ENCODE measurements at regions not wholly inside any gene's neighbourhood (a gene's known extent, or its start where the extent isn't known, plus 50 kb on each side); places are given as distances from the start of the nearest gene placed in this dataset.

- Histone ChIP-seq H3K27ac (ENCODE audit: low read length) (no peak overlapping the region), H3K4me3 (ENCODE audit: low read length) (no peak overlapping the region), H2AFZ (ENCODE audit: low read length) (no peak overlapping the region), H3K9ac (ENCODE audit: low read length) (no peak overlapping the region), H3K4me2 (ENCODE audit: low read depth, low read length, poor library complexity, severe bottlenecking) (no peak overlapping the region), H4K20me1 (ENCODE audit: insufficient read depth, low read depth, low read length) (no peaks in the 10 kb centered on the region), H3K79me2 (ENCODE audit: low read length) (no peaks in the 10 kb centered on the region), H3K9me3 (ENCODE audit: low read length) (no peaks in the 10 kb centered on the region), H3K27me3 (ENCODE audit: low read length) (no peaks in the 10 kb centered on the region), H3K4me1 (ENCODE audit: low read length) (peaks cover 3% of the 10 kb centered on the region), H3K9me2 (replicated peaks; ENCODE audit: insufficient read depth, low read length) (no peaks in the 10 kb centered on the region), H3K36me3 (ENCODE audit: insufficient read depth, low read length) (no peaks in the 10 kb centered on the region)
- DNase-seq = no peak
These were observed 232.8 kb upstream of the UMPS start for GRCh38 chr3:124497487-124497886.

- Histone ChIP-seq H3K9me2 (replicated peaks; ENCODE audit: insufficient read depth, low read length) (no peaks in the 10 kb centered on the region), H4K20me1 (ENCODE audit: insufficient read depth, low read depth, low read length) (no peaks in the 10 kb centered on the region), H3K27me3 (ENCODE audit: low read length) (no peaks in the 10 kb centered on the region), H3K79me2 (ENCODE audit: low read length) (no peaks in the 10 kb centered on the region), H3K4me1 (ENCODE audit: low read length) (no peaks in the 10 kb centered on the region), H3K4me2 (ENCODE audit: low read depth, low read length, poor library complexity, severe bottlenecking) (no peak overlapping the region), H3K27ac (ENCODE audit: low read length) (no peak overlapping the region), H3K4me3 (ENCODE audit: low read length) (no peak overlapping the region), H3K36me3 (ENCODE audit: insufficient read depth, low read length) (no peaks in the 10 kb centered on the region), H2AFZ (ENCODE audit: low read length) (no peak overlapping the region), H3K9ac (ENCODE audit: low read length) (no peak overlapping the region), H3K9me3 (ENCODE audit: low read length) (no peaks in the 10 kb centered on the region)
- no peak for DNase-seq
These were observed 231.4 kb upstream of the UMPS start for GRCh38 chr3:124498891-124499290.

GRCh38 chr3:124504332-124505059 lies 225.8 kb upstream of the UMPS start:
- H3K9me2 ChIP-seq (replicated peaks; ENCODE audit: insufficient read depth, low read length) = no peaks in the 10 kb centered on the region
- H3K9me3 ChIP-seq (ENCODE audit: low read length) = no peaks in the 10 kb centered on the region
- H3K9ac ChIP-seq (ENCODE audit: low read length) = no peak overlapping the region
- no peaks in the 10 kb centered on the region for H4K20me1 ChIP-seq (ENCODE audit: insufficient read depth, low read depth, low read length)
- no peaks in the 10 kb centered on the region for H3K79me2 ChIP-seq (ENCODE audit: low read length)
- H2AFZ ChIP-seq (ENCODE audit: low read length) = no peak overlapping the region
- H3K4me2 ChIP-seq (ENCODE audit: low read depth, low read length, poor library complexity, severe bottlenecking) = no peak overlapping the region
- no peak overlapping the region for H3K27ac ChIP-seq (ENCODE audit: low read length)
- no peaks in the 10 kb centered on the region for H3K36me3 ChIP-seq (ENCODE audit: insufficient read depth, low read length)
- DNase-seq = no peak
- H3K4me1 ChIP-seq (ENCODE audit: low read length) = no peaks in the 10 kb centered on the region
- H3K4me3 ChIP-seq (ENCODE audit: low read length) = no peak overlapping the region
- no peaks in the 10 kb centered on the region for H3K27me3 ChIP-seq (ENCODE audit: low read length)

GRCh38 chr3:124509884-124510283 lies 220.4 kb upstream of the UMPS start:
- Histone ChIP-seq H3K36me3 (ENCODE audit: insufficient read depth, low read length) (no peaks in the 10 kb centered on the region), H3K4me1 (ENCODE audit: low read length) (no peaks in the 10 kb centered on the region), H3K9ac (ENCODE audit: low read length) (no peak overlapping the region), H2AFZ (ENCODE audit: low read length) (no peak overlapping the region), H3K4me3 (ENCODE audit: low read length) (no peak overlapping the region), H3K79me2 (ENCODE audit: low read length) (no peaks in the 10 kb centered on the region), H3K27ac (ENCODE audit: low read length) (no peak overlapping the region), H3K9me2 (replicated peaks; ENCODE audit: insufficient read depth, low read length) (no peaks in the 10 kb centered on the region), H4K20me1 (ENCODE audit: insufficient read depth, low read depth, low read length) (no peaks in the 10 kb centered on the region), H3K4me2 (ENCODE audit: low read depth, low read length, poor library complexity, severe bottlenecking) (no peak overlapping the region), H3K27me3 (ENCODE audit: low read length) (no peaks in the 10 kb centered on the region), H3K9me3 (ENCODE audit: low read length) (no peaks in the 10 kb centered on the region)
- DNase-seq = no peak

- H3K4me3 ChIP-seq (ENCODE audit: low read length) = no peak overlapping the region
- no peaks in the 10 kb centered on the region for H3K27me3 ChIP-seq (ENCODE audit: low read length)
- no peaks in the 10 kb centered on the region for H3K36me3 ChIP-seq (ENCODE audit: insufficient read depth, low read length)
- no peaks in the 10 kb centered on the region for H3K9me3 ChIP-seq (ENCODE audit: low read length)
- H3K4me2 ChIP-seq (ENCODE audit: low read depth, low read length, poor library complexity, severe bottlenecking) = no peak overlapping the region
- H3K27ac ChIP-seq (ENCODE audit: low read length) = no peak overlapping the region
- no peak for DNase-seq
- H3K4me1 ChIP-seq (ENCODE audit: low read length) = no peaks in the 10 kb centered on the region
- no peak overlapping the region for H3K9ac ChIP-seq (ENCODE audit: low read length)
- H4K20me1 ChIP-seq (ENCODE audit: insufficient read depth, low read depth, low read length) = no peaks in the 10 kb centered on the region
- H2AFZ ChIP-seq (ENCODE audit: low read length) = no peak overlapping the region
- no peaks in the 10 kb centered on the region for H3K9me2 ChIP-seq (replicated peaks; ENCODE audit: insufficient read depth, low read length)
- no peaks in the 10 kb centered on the region for H3K79me2 ChIP-seq (ENCODE audit: low read length)
These were observed 220.0 kb upstream of the UMPS start for GRCh38 chr3:124510290-124510689.

GRCh38 chr3:124512881-124513609 lies 217.2 kb upstream of the UMPS start:
- H3K27me3 ChIP-seq (ENCODE audit: low read length) = no peaks in the 10 kb centered on the region
- no peak overlapping the region for H3K9ac ChIP-seq (ENCODE audit: low read length)
- DNase-seq = no peak
- H4K20me1 ChIP-seq (ENCODE audit: insufficient read depth, low read depth, low read length) = no peaks in the 10 kb centered on the region
- no peaks in the 10 kb centered on the region for H3K9me3 ChIP-seq (ENCODE audit: low read length)
- H3K36me3 ChIP-seq (ENCODE audit: insufficient read depth, low read length) = no peaks in the 10 kb centered on the region
- H3K9me2 ChIP-seq (replicated peaks; ENCODE audit: insufficient read depth, low read length) = no peaks in the 10 kb centered on the region
- no peak overlapping the region for H2AFZ ChIP-seq (ENCODE audit: low read length)
- H3K4me2 ChIP-seq (ENCODE audit: low read depth, low read length, poor library complexity, severe bottlenecking) = no peak overlapping the region
- no peaks in the 10 kb centered on the region for H3K79me2 ChIP-seq (ENCODE audit: low read length)
- H3K4me1 ChIP-seq (ENCODE audit: low read length) = no peaks in the 10 kb centered on the region
- no peak overlapping the region for H3K4me3 ChIP-seq (ENCODE audit: low read length)
- H3K27ac ChIP-seq (ENCODE audit: low read length) = no peak overlapping the region

GRCh38 chr3:124513610-124513997 lies 216.6 kb upstream of the UMPS start:
- Histone ChIP-seq H3K27ac (ENCODE audit: low read length) (no peak overlapping the region), H2AFZ (ENCODE audit: low read length) (no peak overlapping the region)

GRCh38 chr3:124514683-124515082 lies 215.6 kb upstream of the UMPS start:
- Histone ChIP-seq H3K4me2 (ENCODE audit: low read depth, low read length, poor library complexity, severe bottlenecking) (no peak overlapping the region), H2AFZ (ENCODE audit: low read length) (no peak overlapping the region)

More at GRCh38 chr3:124513610-124513997, 216.6 kb upstream of the UMPS start:
- Histone ChIP-seq H3K4me1 (ENCODE audit: low read length) (no peaks in the 10 kb centered on the region), H3K36me3 (ENCODE audit: insufficient read depth, low read length) (no peaks in the 10 kb centered on the region), H3K4me3 (ENCODE audit: low read length) (no peak overlapping the region), H3K4me2 (ENCODE audit: low read depth, low read length, poor library complexity, severe bottlenecking) (no peak overlapping the region), H3K27me3 (ENCODE audit: low read length) (no peaks in the 10 kb centered on the region), H3K79me2 (ENCODE audit: low read length) (no peaks in the 10 kb centered on the region), H3K9me3 (ENCODE audit: low read length) (no peaks in the 10 kb centered on the region), H3K9ac (ENCODE audit: low read length) (no peak overlapping the region), H4K20me1 (ENCODE audit: insufficient read depth, low read depth, low read length) (no peaks in the 10 kb centered on the region), H3K9me2 (replicated peaks; ENCODE audit: insufficient read depth, low read length) (no peaks in the 10 kb centered on the region)
- no peak for DNase-seq

More at GRCh38 chr3:124514683-124515082, 215.6 kb upstream of the UMPS start:
- no peak overlapping the region for H3K27ac ChIP-seq (ENCODE audit: low read length)
- H3K27me3 ChIP-seq (ENCODE audit: low read length) = no peaks in the 10 kb centered on the region
- no peaks in the 10 kb centered on the region for H3K4me1 ChIP-seq (ENCODE audit: low read length)
- no peak for DNase-seq
- no peaks in the 10 kb centered on the region for H3K9me3 ChIP-seq (ENCODE audit: low read length)
- H3K9me2 ChIP-seq (replicated peaks; ENCODE audit: insufficient read depth, low read length) = no peaks in the 10 kb centered on the region
- no peaks in the 10 kb centered on the region for H4K20me1 ChIP-seq (ENCODE audit: insufficient read depth, low read depth, low read length)
- H3K9ac ChIP-seq (ENCODE audit: low read length) = no peak overlapping the region
- H3K79me2 ChIP-seq (ENCODE audit: low read length) = no peaks in the 10 kb centered on the region
- no peak overlapping the region for H3K4me3 ChIP-seq (ENCODE audit: low read length)
- H3K36me3 ChIP-seq (ENCODE audit: insufficient read depth, low read length) = no peaks in the 10 kb centered on the region

All from Karpas-422 (cell line).